Astrocyte (in vitro differentiated cells and primary cell): ENCODE measurements at regions not wholly inside any gene's neighbourhood (a gene's known extent, or its start where the extent isn't known, plus 50 kb on each side); places are given as distances from the start of the nearest gene placed in this dataset.

Source experiments
- DNase-seq: peaks from one replicate; pipeline ENCODE4 v3.0.0-alpha.2; 2010; ENCODE audit warnings: low read depth
- FAIRE-seq: peaks from 2 replicates; lab custom pipeline; 2011; peaks lifted over from hg19 to GRCh38; lab: Jason Lieb, UNC
- H2AFZ ChIP-seq: 2 replicates; pipeline ENCODE4 v1.6.0; 2012; ENCODE audit warnings: low read depth, low read length, inconsistent platforms
- H3K27ac ChIP-seq: 2 replicates; pipeline ENCODE4 v1.5.1; 2011; ENCODE audit warnings: low read depth, low read length, inconsistent platforms
- H3K27me3 ChIP-seq: 2 replicates; pipeline ENCODE4 v1.6.0; 2011; ENCODE audit warnings: low read length, inconsistent platforms; ENCODE audit not compliant: insufficient read depth
- H3K36me3 ChIP-seq: 2 replicates; pipeline ENCODE4 v1.5.1; 2011; ENCODE audit warnings: low read length, inconsistent platforms; ENCODE audit not compliant: insufficient read depth
- H3K4me1 ChIP-seq: 2 replicates; pipeline ENCODE4 v1.5.1; 2011; ENCODE audit warnings: low read length, inconsistent platforms; ENCODE audit not compliant: insufficient read depth
- H3K4me2 ChIP-seq: 2 replicates; pipeline ENCODE4 v1.6.0; 2012; ENCODE audit warnings: low read length, inconsistent platforms
- H3K4me3 ChIP-seq: 2 replicates; pipeline ENCODE4 v1.5.1; 2011; ENCODE audit warnings: low read depth, mild to moderate bottlenecking, low read length, inconsistent platforms; ENCODE audit not compliant: insufficient read depth
- H3K79me2 ChIP-seq: 2 replicates; pipeline ENCODE4 v1.6.0; 2012; ENCODE audit warnings: mild to moderate bottlenecking, low read length, inconsistent platforms; ENCODE audit not compliant: insufficient read depth
- H3K9ac ChIP-seq: 2 replicates; pipeline ENCODE4 v1.6.0; 2012; ENCODE audit warnings: mild to moderate bottlenecking, low read length, inconsistent platforms
- H3K9me3 ChIP-seq: 2 replicates; pipeline ENCODE4 v1.5.1; 2012; ENCODE audit warnings: low read depth, mild to moderate bottlenecking, low read length, inconsistent platforms; ENCODE audit not compliant: insufficient read depth
- H4K20me1 ChIP-seq: 2 replicates; pipeline ENCODE4 v1.6.0; 2012; ENCODE audit warnings: low read length, inconsistent platforms; ENCODE audit not compliant: insufficient read depth
- H3K27ac Mint-ChIP-seq: one replicate; pipeline ENCODE4 v1.8.0; 2021; ENCODE audit warnings: mild to moderate bottlenecking, mixed read lengths; ENCODE audit not compliant: unreplicated experiment
- H3K27me3 Mint-ChIP-seq: one replicate; pipeline ENCODE4 v1.8.0; 2021; ENCODE audit warnings: low read depth, mixed read lengths; ENCODE audit not compliant: unreplicated experiment
- H3K36me3 Mint-ChIP-seq: one replicate; pipeline ENCODE4 v1.8.0; 2021; ENCODE audit warnings: low read depth, mixed read lengths; ENCODE audit not compliant: unreplicated experiment
- H3K4me1 Mint-ChIP-seq: one replicate; pipeline ENCODE4 v1.8.0; 2021; ENCODE audit warnings: low read depth, mixed read lengths; ENCODE audit not compliant: unreplicated experiment
- H3K4me3 Mint-ChIP-seq: one replicate; pipeline ENCODE4 v1.8.0; 2021; ENCODE audit warnings: mild to moderate bottlenecking, moderate library complexity, mixed read lengths; ENCODE audit not compliant: unreplicated experiment
- H3K9me3 Mint-ChIP-seq: one replicate; pipeline ENCODE4 v1.8.0; 2021; ENCODE audit warnings: mild to moderate bottlenecking, mixed read lengths; ENCODE audit not compliant: unreplicated experiment
- EZH2 ChIP-seq: IDR thresholded peaks from 2 replicates; pipeline ENCODE4 v1.6.1; 2012; ENCODE audit warnings: mild to moderate bottlenecking, low read length, inconsistent platforms; ENCODE audit not compliant: insufficient read depth
- TF ChIP-seq, protein P1 (sequence below): IDR thresholded peaks from 2 replicates; pipeline ENCODE4 v1.5.1; 2011; ENCODE audit warnings: low read depth, mild to moderate bottlenecking, inconsistent platforms, low read length, moderate library complexity; ENCODE audit not compliant: insufficient read depth

GRCh38 chr7:112965506-112965905, 121.1 kb downstream of the GPR85 start:
- no peaks in the 10 kb centered on the region for H3K36me3 Mint-ChIP-seq
- Histone ChIP-seq H3K27ac (no peak overlapping the region), H3K27me3 (no peaks in the 10 kb centered on the region), H4K20me1 (no peaks in the 10 kb centered on the region), H3K4me3 (no peak overlapping the region), H3K9me3 (no peaks in the 10 kb centered on the region), H3K4me2 (no peak overlapping the region), H2AFZ (no peak overlapping the region), H3K9ac (no peak overlapping the region), H3K36me3 (no peaks in the 10 kb centered on the region), H3K79me2 (no peaks in the 10 kb centered on the region), H3K4me1 (no peaks in the 10 kb centered on the region)
- H3K27ac Mint-ChIP-seq = no peak overlapping the region
- no peaks in the 10 kb centered on the region for H3K27me3 Mint-ChIP-seq
- FAIRE-seq (no peak), DNase-seq (no peak)
- no peak for TF ChIP-seq EZH2
- TF ChIP-seq, protein P1, sequence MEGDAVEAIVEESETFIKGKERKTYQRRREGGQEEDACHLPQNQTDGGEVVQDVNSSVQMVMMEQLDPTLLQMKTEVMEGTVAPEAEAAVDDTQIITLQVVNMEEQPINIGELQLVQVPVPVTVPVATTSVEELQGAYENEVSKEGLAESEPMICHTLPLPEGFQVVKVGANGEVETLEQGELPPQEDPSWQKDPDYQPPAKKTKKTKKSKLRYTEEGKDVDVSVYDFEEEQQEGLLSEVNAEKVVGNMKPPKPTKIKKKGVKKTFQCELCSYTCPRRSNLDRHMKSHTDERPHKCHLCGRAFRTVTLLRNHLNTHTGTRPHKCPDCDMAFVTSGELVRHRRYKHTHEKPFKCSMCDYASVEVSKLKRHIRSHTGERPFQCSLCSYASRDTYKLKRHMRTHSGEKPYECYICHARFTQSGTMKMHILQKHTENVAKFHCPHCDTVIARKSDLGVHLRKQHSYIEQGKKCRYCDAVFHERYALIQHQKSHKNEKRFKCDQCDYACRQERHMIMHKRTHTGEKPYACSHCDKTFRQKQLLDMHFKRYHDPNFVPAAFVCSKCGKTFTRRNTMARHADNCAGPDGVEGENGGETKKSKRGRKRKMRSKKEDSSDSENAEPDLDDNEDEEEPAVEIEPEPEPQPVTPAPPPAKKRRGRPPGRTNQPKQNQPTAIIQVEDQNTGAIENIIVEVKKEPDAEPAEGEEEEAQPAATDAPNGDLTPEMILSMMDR = no peak
- no peak overlapping the region for H3K4me3 Mint-ChIP-seq
- H3K4me1 Mint-ChIP-seq = no peaks in the 10 kb centered on the region
- no peaks in the 10 kb centered on the region for H3K9me3 Mint-ChIP-seq

- no peaks in the 10 kb centered on the region for H3K27me3 Mint-ChIP-seq
- Histone ChIP-seq H3K4me2 (no peak overlapping the region), H3K4me3 (no peak overlapping the region), H2AFZ (no peak overlapping the region), H3K9me3 (no peaks in the 10 kb centered on the region), H3K79me2 (no peaks in the 10 kb centered on the region), H3K27ac (no peak overlapping the region), H3K4me1 (no peaks in the 10 kb centered on the region), H3K27me3 (no peaks in the 10 kb centered on the region), H3K9ac (no peak overlapping the region), H4K20me1 (no peaks in the 10 kb centered on the region), H3K36me3 (no peaks in the 10 kb centered on the region)
- H3K9me3 Mint-ChIP-seq = no peaks in the 10 kb centered on the region
- no peaks in the 10 kb centered on the region for H3K36me3 Mint-ChIP-seq
- TF ChIP-seq, protein P1 = no peak
- TF ChIP-seq EZH2 = no peak
- DNase-seq (no peak), FAIRE-seq (no peak)
- no peak overlapping the region for H3K27ac Mint-ChIP-seq
- no peaks in the 10 kb centered on the region for H3K4me1 Mint-ChIP-seq
- no peak overlapping the region for H3K4me3 Mint-ChIP-seq
Measured at GRCh38 chr7:112963634-112964033, 123.0 kb downstream of the GPR85 start.

GRCh38 chr7:112962815-112963214, 123.8 kb downstream of the GPR85 start:
- H3K4me3 Mint-ChIP-seq = no peak overlapping the region

More at GRCh38 chr7:112962815-112963214, 123.8 kb downstream of the GPR85 start:
- no peaks in the 10 kb centered on the region for H3K27me3 ChIP-seq
- no peak overlapping the region for H2AFZ ChIP-seq
- no peak overlapping the region for H3K27ac ChIP-seq
- no peak overlapping the region for H3K4me3 ChIP-seq
- Mint-ChIP-seq H3K27me3 (no peaks in the 10 kb centered on the region), H3K36me3 (no peaks in the 10 kb centered on the region), H3K9me3 (no peaks in the 10 kb centered on the region), H3K27ac (no peak overlapping the region), H3K4me1 (no peaks in the 10 kb centered on the region)
- no peaks in the 10 kb centered on the region for H3K36me3 ChIP-seq
- no peaks in the 10 kb centered on the region for H4K20me1 ChIP-seq
- H3K79me2 ChIP-seq = no peaks in the 10 kb centered on the region
- H3K4me2 ChIP-seq = no peak overlapping the region
- H3K9me3 ChIP-seq = no peaks in the 10 kb centered on the region
- no peak overlapping the region for H3K9ac ChIP-seq
- no peak for FAIRE-seq
- no peak for DNase-seq
- H3K4me1 ChIP-seq = no peaks in the 10 kb centered on the region
- TF ChIP-seq EZH2 = no peak
- TF ChIP-seq, protein P1 = no peak
